DND-41 (cell line): ENCODE measurements at regions not wholly inside any gene's neighbourhood (a gene's known extent, or its start where the extent isn't known, plus 50 kb on each side); places are given as distances from the start of the nearest gene placed in this dataset.

Source experiments
- ATAC-seq: fragments of 200-7000 bp; cut with Tn5 transposase; 3 replicates; pipeline ENCODE4 v1.9.1; 2021; ENCODE audit warnings: low read depth; ENCODE audit not compliant: insufficient read depth
- DNase-seq: peaks from one replicate; pipeline ENCODE4 v3.0.0-alpha.2; 2020
- H2AFZ ChIP-seq: 2 replicates; pipeline ENCODE4 v1.6.0; 2012; ENCODE audit warnings: low read depth, low read length
- H3K27ac ChIP-seq: 2 replicates; pipeline ENCODE4 v1.5.1; 2012; ENCODE audit warnings: low read length, inconsistent platforms
- H3K27me3 ChIP-seq: fragments of 200-600 bp; sonication (generic); 2 replicates; pipeline ENCODE4 v1.6.0; 2012; ENCODE audit warnings: low read length, mild to moderate bottlenecking, inconsistent platforms; ENCODE audit not compliant: insufficient read depth, poor library complexity
- H3K36me3 ChIP-seq: 2 replicates; pipeline ENCODE4 v1.5.1; 2012; ENCODE audit warnings: low read length, inconsistent platforms; ENCODE audit not compliant: insufficient read depth
- H3K4me1 ChIP-seq: 2 replicates; pipeline ENCODE4 v1.5.1; 2012; ENCODE audit warnings: mild to moderate bottlenecking, low read length; ENCODE audit not compliant: insufficient read depth
- H3K4me2 ChIP-seq: 2 replicates; pipeline ENCODE4 v1.6.0; 2012; ENCODE audit warnings: mild to moderate bottlenecking, moderate library complexity, low read length, inconsistent platforms; ENCODE audit not compliant: insufficient read depth
- H3K4me3 ChIP-seq, 2 experiments: fragments of 200-600 bp in 1 of 2; shearing (Covaris generic) in 1 of 2; 2 replicates each; pipeline ENCODE4 v1.5.1; 2012 to 2016; ENCODE audit warnings: inconsistent platforms in 2 of 2, low read length in 2 of 2, mild to moderate bottlenecking in 2 of 2, low read depth in 1 of 2, moderate library complexity in 1 of 2
- H3K79me2 ChIP-seq: 2 replicates; pipeline ENCODE4 v1.6.0; 2012; ENCODE audit warnings: low read length, inconsistent platforms; ENCODE audit not compliant: insufficient read depth
- H3K9ac ChIP-seq: 2 replicates; pipeline ENCODE4 v1.6.0; 2012; ENCODE audit warnings: low read depth, mild to moderate bottlenecking, inconsistent platforms, low read length, moderate library complexity
- H3K9me3 ChIP-seq: 2 replicates; pipeline ENCODE4 v1.5.1; 2012; ENCODE audit warnings: low read length, moderate library complexity, mild to moderate bottlenecking, inconsistent platforms; ENCODE audit not compliant: insufficient read depth, severe bottlenecking
- H4K20me1 ChIP-seq: 2 replicates; pipeline ENCODE4 v1.6.0; 2012; ENCODE audit warnings: low read length; ENCODE audit not compliant: insufficient read depth
- EZH2 ChIP-seq: IDR thresholded peaks from 3 replicates; pipeline ENCODE4 v1.6.1; 2012; ENCODE audit warnings: borderline replicate concordance, low read depth, mild to moderate bottlenecking, moderate library complexity, low read length, inconsistent platforms; ENCODE audit not compliant: severe bottlenecking
- TF ChIP-seq, protein P1 (sequence below): IDR thresholded peaks from 2 replicates; pipeline ENCODE4 v1.5.1; 2012; ENCODE audit warnings: borderline replicate concordance, low read length, moderate library complexity, mild to moderate bottlenecking; ENCODE audit not compliant: poor library complexity, severe bottlenecking; ENCODE audit errors: extremely low read depth

DNA sequence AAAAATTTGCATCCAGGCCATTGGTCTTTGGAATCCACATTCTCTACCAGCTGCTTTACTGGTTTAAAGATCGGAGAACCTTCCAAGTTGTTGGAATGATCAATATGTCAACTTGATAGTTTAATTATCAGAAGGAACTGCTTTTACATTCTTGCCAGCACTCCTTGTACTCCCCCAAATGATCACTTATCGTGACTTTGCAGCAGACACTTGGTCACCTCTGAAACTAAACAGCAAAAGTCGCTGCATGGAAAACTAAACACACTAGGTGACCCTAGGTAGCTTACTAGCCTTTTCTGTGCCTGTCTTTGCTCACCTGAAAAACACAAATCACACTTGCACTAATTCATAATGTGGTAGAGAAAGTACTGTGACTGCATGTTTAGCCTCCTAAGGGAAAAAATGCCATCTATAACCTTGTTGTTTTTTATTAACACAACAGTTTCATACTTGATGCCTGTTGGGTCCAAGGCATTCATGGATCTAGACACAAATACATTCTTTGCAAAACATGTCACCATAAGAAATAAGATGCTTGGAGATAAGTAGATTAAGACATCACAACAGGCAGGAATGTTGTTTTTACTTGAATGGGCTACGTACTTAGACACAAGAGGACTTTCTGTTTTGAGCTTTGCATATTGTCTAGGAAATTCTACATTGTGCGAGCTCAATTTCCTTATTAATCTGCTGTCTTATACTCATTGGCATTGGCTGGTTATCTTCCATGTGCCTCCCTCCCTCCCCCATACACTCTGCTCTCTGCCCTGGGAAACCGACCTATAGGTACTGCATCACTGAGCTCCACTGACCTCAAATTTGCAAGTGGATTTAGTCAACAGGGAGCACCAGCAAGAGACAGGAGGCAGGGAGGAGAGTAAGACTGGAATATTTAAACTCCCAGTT is 219.1 kb upstream of the STK17B start:
- H3K27ac ChIP-seq: no peak overlapping the region
- H3K79me2 ChIP-seq: no peaks in the 10 kb centered on the region
- H3K36me3 ChIP-seq: no peaks in the 10 kb centered on the region
- H3K4me1 ChIP-seq: no peaks in the 10 kb centered on the region
- H3K9ac ChIP-seq: no peak overlapping the region
- H2AFZ ChIP-seq: 0 out of 2 replicates have a peak overlapping the region, but pooled peaks have one; percentile 5
- no peak for TF ChIP-seq EZH2
- DNase-seq (no peak), ATAC-seq (no peak)
- H4K20me1 ChIP-seq: no peaks in the 10 kb centered on the region
- H3K4me3 ChIP-seq: no peak overlapping the region
- no peaks in the 10 kb centered on the region for H3K27me3 ChIP-seq
- H3K9me3 ChIP-seq: no peaks in the 10 kb centered on the region
- no peak overlapping the region for H3K4me2 ChIP-seq

DNA sequence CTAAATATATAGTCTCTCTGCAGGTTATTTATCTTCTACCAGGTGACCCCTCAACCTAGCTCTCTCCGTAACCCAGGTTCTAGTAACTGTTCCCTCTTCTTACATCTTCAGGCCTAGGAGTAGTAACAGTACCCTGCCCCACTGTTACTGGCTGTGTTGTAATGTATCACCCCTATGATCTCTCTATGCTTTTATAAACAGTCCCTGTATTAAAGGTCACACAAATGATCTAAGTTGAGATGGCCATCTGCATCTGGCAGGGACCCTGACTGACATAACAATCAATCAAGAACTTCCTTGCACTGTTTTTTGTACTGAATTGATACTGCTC is 219.7 kb upstream of the STK17B start:
- Histone ChIP-seq H3K27ac (no peak overlapping the region), H3K27me3 (no peaks in the 10 kb centered on the region), H3K4me1 (no peaks in the 10 kb centered on the region), H3K4me3 (no peak overlapping the region), H3K79me2 (no peaks in the 10 kb centered on the region), H3K9ac (no peak overlapping the region), H4K20me1 (no peaks in the 10 kb centered on the region), H2AFZ (no peak overlapping the region), H3K36me3 (no peaks in the 10 kb centered on the region), H3K9me3 (no peaks in the 10 kb centered on the region), H3K4me2 (no peak overlapping the region)
- no peak for TF ChIP-seq EZH2
- TF ChIP-seq, protein P1, sequence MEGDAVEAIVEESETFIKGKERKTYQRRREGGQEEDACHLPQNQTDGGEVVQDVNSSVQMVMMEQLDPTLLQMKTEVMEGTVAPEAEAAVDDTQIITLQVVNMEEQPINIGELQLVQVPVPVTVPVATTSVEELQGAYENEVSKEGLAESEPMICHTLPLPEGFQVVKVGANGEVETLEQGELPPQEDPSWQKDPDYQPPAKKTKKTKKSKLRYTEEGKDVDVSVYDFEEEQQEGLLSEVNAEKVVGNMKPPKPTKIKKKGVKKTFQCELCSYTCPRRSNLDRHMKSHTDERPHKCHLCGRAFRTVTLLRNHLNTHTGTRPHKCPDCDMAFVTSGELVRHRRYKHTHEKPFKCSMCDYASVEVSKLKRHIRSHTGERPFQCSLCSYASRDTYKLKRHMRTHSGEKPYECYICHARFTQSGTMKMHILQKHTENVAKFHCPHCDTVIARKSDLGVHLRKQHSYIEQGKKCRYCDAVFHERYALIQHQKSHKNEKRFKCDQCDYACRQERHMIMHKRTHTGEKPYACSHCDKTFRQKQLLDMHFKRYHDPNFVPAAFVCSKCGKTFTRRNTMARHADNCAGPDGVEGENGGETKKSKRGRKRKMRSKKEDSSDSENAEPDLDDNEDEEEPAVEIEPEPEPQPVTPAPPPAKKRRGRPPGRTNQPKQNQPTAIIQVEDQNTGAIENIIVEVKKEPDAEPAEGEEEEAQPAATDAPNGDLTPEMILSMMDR: no peak
- ATAC-seq (no peak), DNase-seq (no peak)

DNA sequence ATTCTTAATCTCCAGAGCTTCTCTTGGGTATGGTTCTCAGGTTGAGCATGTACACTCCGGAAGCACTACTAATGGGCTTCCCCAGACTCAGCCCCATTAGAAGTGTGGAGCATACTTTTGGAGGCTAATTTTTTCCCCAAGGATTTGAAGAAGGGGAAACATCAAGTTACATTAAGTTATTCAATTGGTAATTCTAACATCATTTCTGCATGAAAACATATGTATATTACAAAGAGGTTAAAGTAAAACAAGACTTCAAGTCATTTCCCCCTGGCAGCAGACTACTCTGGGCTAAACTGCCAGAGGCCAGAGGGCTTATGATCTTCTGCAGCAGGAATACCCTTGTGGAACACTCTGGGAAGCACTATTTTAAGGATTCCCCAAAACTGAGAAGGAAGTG is 227.7 kb upstream of the STK17B start:
- Histone ChIP-seq H4K20me1 (no peaks in the 10 kb centered on the region), H3K9me3 (no peaks in the 10 kb centered on the region), H3K27ac (no peak overlapping the region), H3K79me2 (no peaks in the 10 kb centered on the region), H3K36me3 (no peaks in the 10 kb centered on the region), H3K4me3 (no peak overlapping the region), H3K4me2 (no peak overlapping the region), H3K4me1 (peaks cover 15% of the 10 kb centered on the region), H3K27me3 (no peaks in the 10 kb centered on the region), H2AFZ (no peak overlapping the region), H3K9ac (no peak overlapping the region)
- ATAC-seq (no peak), DNase-seq (no peak)
- TF ChIP-seq, protein P1: no peak
- no peak for TF ChIP-seq EZH2
